ENCODE measurements at regions not wholly inside any gene's neighbourhood (a gene's known extent, or its start where the extent isn't known, plus 50 kb on each side); places are given as distances from the start of the nearest gene placed in this dataset.

GRCh38 chr13:31611214-31611613, 128.1 kb upstream of the RXFP2 start:
- Histone ChIP-seq H3K9me3 (replicated peaks in 1 of 2; ENCODE audit: control insufficient read depth in 1 of 2, insufficient read depth in 1 of 2, low read length in 2 of 2) (peaks cover 0 to 7% of the 10 kb centered on the region in 2 donors), H3K79me2 (ENCODE audit: insufficient read depth, low read length) (no peaks in the 10 kb centered on the region), H2AFZ (ENCODE audit: insufficient read depth, low read depth, low read length, poor library complexity, severe bottlenecking) (no peak overlapping the region), H3K36me3 (replicated peaks in 1 of 2; ENCODE audit: control insufficient read depth in 1 of 2, insufficient read depth in 2 of 2, low read length in 2 of 2) (no peaks in the 10 kb centered on the region), H3K9ac (ENCODE audit: insufficient read depth, low read length, poor library complexity, severe bottlenecking) (no peak overlapping the region), H3K4me3 (replicated peaks in 1 of 3; ENCODE audit: low read depth in 2 of 3, low read length in 3 of 3) (no peak overlapping the region), H3K27me3 (ENCODE audit: control insufficient read depth in 2 of 2, insufficient read depth in 2 of 2, low read length in 2 of 2) (no peaks in the 10 kb centered on the region), H4K20me1 (ENCODE audit: insufficient read depth, low read length) (no peaks in the 10 kb centered on the region), H3K4me1 (ENCODE audit: control insufficient read depth in 1 of 2, insufficient read depth in 2 of 2, low read length in 2 of 2) (no peaks in the 10 kb centered on the region), H3K27ac (ENCODE audit: low read depth in 1 of 2, low read length in 2 of 2) (no peak overlapping the region), H3K4me2 (replicated peaks; ENCODE audit: extremely low read depth, low read length, poor library complexity, severe bottlenecking) (no peak overlapping the region)
- WGBS (ENCODE audit: insufficient coverage): no CpG with 5 or more reads among the region's 3 CpGs
- Mint-ChIP-seq H3K9me3 (peaks cover 11 to 27% (median 19%) of the 10 kb centered on the region in 7 donors), H3K36me3 (peaks cover 3 to 8% of the 10 kb centered on the region in 2 donors), H3K27ac (no peak overlapping the region), H3K4me3 (no peak overlapping the region), H3K27me3 (ENCODE audit: low read depth in 3 of 3) (peaks cover 0 to 6% (median 3%) of the 10 kb centered on the region in 3 donors), H3K4me1 (no peaks in the 10 kb centered on the region)
- no peak for DNase-seq
- intact Hi-C loops (cut with micrococcal nuclease): no loop called here
- TF ChIP-seq CTCF (IDR thresholded peaks at IDR 0.05): no peak

GRCh38 chr13:31614073-31614472, 125.3 kb upstream of the RXFP2 start:
- Histone ChIP-seq H4K20me1 (ENCODE audit: insufficient read depth, low read length) (no peaks in the 10 kb centered on the region), H3K36me3 (replicated peaks in 1 of 2; ENCODE audit: control insufficient read depth in 1 of 2, insufficient read depth in 2 of 2, low read length in 2 of 2) (no peaks in the 10 kb centered on the region), H3K79me2 (ENCODE audit: insufficient read depth, low read length) (no peaks in the 10 kb centered on the region), H3K27ac (ENCODE audit: low read depth in 1 of 2, low read length in 2 of 2) (no peak overlapping the region), H3K4me2 (replicated peaks; ENCODE audit: extremely low read depth, low read length, poor library complexity, severe bottlenecking) (no peak overlapping the region), H3K9me3 (replicated peaks in 1 of 2; ENCODE audit: control insufficient read depth in 1 of 2, insufficient read depth in 1 of 2, low read length in 2 of 2) (peaks cover 0 to 10% of the 10 kb centered on the region in 2 donors), H3K4me3 (replicated peaks in 1 of 3; ENCODE audit: low read depth in 2 of 3, low read length in 3 of 3) (no peak overlapping the region), H2AFZ (ENCODE audit: insufficient read depth, low read depth, low read length, poor library complexity, severe bottlenecking) (no peak overlapping the region), H3K4me1 (ENCODE audit: control insufficient read depth in 1 of 2, insufficient read depth in 2 of 2, low read length in 2 of 2) (no peaks in the 10 kb centered on the region), H3K27me3 (ENCODE audit: control insufficient read depth in 2 of 2, insufficient read depth in 2 of 2, low read length in 2 of 2) (no peaks in the 10 kb centered on the region), H3K9ac (ENCODE audit: insufficient read depth, low read length, poor library complexity, severe bottlenecking) (no peak overlapping the region)
- TF ChIP-seq CTCF (IDR thresholded peaks at IDR 0.05): no peak
- no peaks in the 10 kb centered on the region for H3K36me3 Mint-ChIP-seq
- intact Hi-C loops (cut with micrococcal nuclease): no loop called here
- 100% methylated on average over 3 of the region's 3 CpGs for WGBS (ENCODE audit: insufficient coverage)
- no peak overlapping the region for H3K27ac Mint-ChIP-seq
- no peak overlapping the region for H3K4me3 Mint-ChIP-seq
- peaks cover 0 to 3% (median 2%) of the 10 kb centered on the region in 3 donors for H3K27me3 Mint-ChIP-seq (ENCODE audit: low read depth in 3 of 3)
- H3K4me1 Mint-ChIP-seq: no peaks in the 10 kb centered on the region
- DNase-seq: no peak
- H3K9me3 Mint-ChIP-seq: peaks cover 9 to 27% (median 19%) of the 10 kb centered on the region in 7 donors
